A549 (cell line): ENCODE measurements at regions not wholly inside any gene's neighbourhood (a gene's known extent, or its start where the extent isn't known, plus 50 kb on each side); places are given as distances from the start of the nearest gene placed in this dataset.

Experiments used
- ATAC-seq, 2 experiments: fragments of 200-7000 bp in 1 of 2; fragments of >200 bp in 1 of 2; cut with Nextera tagmentation in 1 of 2; cut with Tn5 transposase in 1 of 2; 3 replicates each; pipeline versions ENCODE4 v1.8.0 to v1.9.1; 2018 to 2020; ENCODE audit warnings: mild to moderate bottlenecking in 1 of 2, moderate library complexity in 1 of 2
- CTCF ChIA-PET: fragments of 300-600 bp; sonication (Branson Sonifier 250); formaldehyde crosslinking; extraction: SDS; loops from one replicate; lab custom pipeline; 2021; ENCODE audit warnings: antibody characterized with exemption, inconsistent platforms; lab: Yijun Ruan, JAX
- POLR2A ChIA-PET: fragments of 350-600 bp; formaldehyde crosslinking; extraction: SDS; loops from one replicate; lab custom pipeline; 2021; ENCODE audit warnings: antibody characterized with exemption, inconsistent platforms; lab: Yijun Ruan, JAX
- DNase-seq, 2 experiments: peaks; one replicate each; pipeline versions ENCODE4 v3.0.0 to v3.0.0-alpha.2; 2011 to 2016; ENCODE audit warnings: low read depth in 1 of 2, low spot score in 1 of 2
- FAIRE-seq: peaks from 2 replicates; lab custom pipeline; 2011; peaks lifted over from hg19 to GRCh38; lab: Jason Lieb, UNC
- H3K27ac ChIP-seq, 2 experiments: fragments of >200 bp; sonication (Bioruptor Twin); formaldehyde crosslinking; 3 replicates each; pipeline ENCODE4 v1.5.1; 2016 to 2017
- H3K4me1 ChIP-seq: fragments of >200 bp; sonication (Bioruptor Twin); formaldehyde crosslinking; 3 replicates; pipeline ENCODE4 v1.6.1; 2016
- H3K4me2 ChIP-seq: fragments of >200 bp; sonication (Bioruptor Twin); formaldehyde crosslinking; 3 replicates; pipeline ENCODE4 v1.6.1; 2016
- H3K4me3 ChIP-seq: fragments of >200 bp; sonication (Bioruptor Twin); formaldehyde crosslinking; 3 replicates; pipeline ENCODE4 v1.5.1; 2016
- H3K9me3 ChIP-seq: fragments of >200 bp; sonication (Bioruptor Twin); formaldehyde crosslinking; 3 replicates; pipeline ENCODE4 v1.6.1; 2016
- BHLHE40 ChIP-seq: IDR thresholded peaks from 2 replicates; pipeline ENCODE4 v1.6.1; 2012; ENCODE audit warnings: low read depth, low read length, inconsistent platforms
- CBX8 ChIP-seq: fragments of 200-600 bp; sonication (generic); IDR thresholded peaks from 2 replicates; pipeline ENCODE4 v1.6.1; 2016
- CEBPB ChIP-seq, 2 experiments: fragments of >200 bp in 1 of 2; sonication (Bioruptor Twin) in 1 of 2; formaldehyde crosslinking in 1 of 2; IDR thresholded peaks; 2 replicates each; pipeline ENCODE4 v1.6.1; 2012 to 2016
- CTCF ChIP-seq: fragments of >200 bp; sonication (Bioruptor Twin); formaldehyde crosslinking; IDR thresholded peaks from 3 replicates; pipeline ENCODE4 v1.5.1; 2016
- EP300 ChIP-seq, 2 experiments: fragments of >200 bp; sonication (Bioruptor Twin); formaldehyde crosslinking; IDR thresholded peaks; 2 replicates in 1 of 2; 3 replicates in 1 of 2; pipeline ENCODE4 v1.6.1; 2016 to 2017
- ESRRA ChIP-seq: fragments of 150-350 bp; IDR thresholded peaks from 2 replicates; pipeline ENCODE4 v1.6.1; 2014; ENCODE audit warnings: mild to moderate bottlenecking, low read length, borderline replicate concordance
- FOXS1 ChIP-seq: fragments of 250-450 bp; sonication (Bioruptor Pico); IDR thresholded peaks from 2 replicates; pipeline ENCODE4 v1.5.0; 2020; ENCODE audit warnings: mild to moderate bottlenecking, moderate library complexity
- GATA3 ChIP-seq: IDR thresholded peaks from 2 replicates; pipeline ENCODE4 v1.6.1; 2012; ENCODE audit warnings: borderline replicate concordance
- HMGXB4 ChIP-seq: fragments of 250-450 bp; sonication (Bioruptor Pico); IDR thresholded peaks from 2 replicates; pipeline ENCODE4 v1.5.0; 2021; ENCODE audit warnings: mild to moderate bottlenecking, moderate library complexity, borderline replicate concordance
- HOXA7 ChIP-seq: fragments of 250-450 bp; sonication (Bioruptor Pico); IDR thresholded peaks from 2 replicates; pipeline ENCODE4 v1.5.0; 2020; ENCODE audit warnings: mild to moderate bottlenecking, moderate library complexity
- HOXB13 ChIP-seq: fragments of 250-450 bp; sonication (Bioruptor Pico); IDR thresholded peaks from 2 replicates; pipeline ENCODE4 v1.5.0; 2020; ENCODE audit warnings: low read depth, mild to moderate bottlenecking, moderate library complexity
- KDM5A ChIP-seq: fragments of 200-600 bp; sonication (generic); IDR thresholded peaks from 2 replicates; pipeline ENCODE4 v1.6.1; 2016; ENCODE audit warnings: antibody characterized with exemption, mild to moderate bottlenecking
- MAFK ChIP-seq: fragments of 450-650 bp; IDR thresholded peaks from 2 replicates; pipeline ENCODE4 v1.6.1; 2014; ENCODE audit not compliant: partially characterized antibody
- MAZ ChIP-seq: fragments of 150-350 bp; IDR thresholded peaks from 2 replicates; pipeline ENCODE4 v1.6.1; 2014; ENCODE audit warnings: antibody characterized with exemption, low read depth, low read length, borderline replicate concordance
- MYC ChIP-seq: IDR thresholded peaks from 2 replicates; pipeline ENCODE4 v1.6.1; 2012; ENCODE audit warnings: mild to moderate bottlenecking, inconsistent platforms, low read length, improper control_type of control experiment, borderline replicate concordance
- NPAS2 ChIP-seq: fragments of 250-450 bp; sonication (Bioruptor Pico); IDR thresholded peaks from 2 replicates; pipeline ENCODE4 v1.8.0; 2022; ENCODE audit warnings: mild to moderate bottlenecking, moderate library complexity, borderline replicate concordance
- RAD21 ChIP-seq, 2 experiments: fragments of >200 bp in 1 of 2; sonication (Bioruptor Twin) in 1 of 2; formaldehyde crosslinking in 1 of 2; IDR thresholded peaks in 1 of 2; conservative IDR thresholded peaks in 1 of 2; 2 replicates in 1 of 2; 3 replicates in 1 of 2; pipeline ENCODE4 v1.6.1; 2012 to 2018; ENCODE audit warnings: inconsistent platforms in 1 of 2
- RARB ChIP-seq: fragments of 250-450 bp; sonication (Bioruptor Pico); IDR thresholded peaks from 2 replicates; pipeline ENCODE4 v1.8.0; 2021; ENCODE audit warnings: mild to moderate bottlenecking, moderate library complexity
- REST ChIP-seq: fragments of 200-600 bp; sonication (generic); IDR thresholded peaks from 2 replicates; pipeline ENCODE4 v1.6.1; 2016; ENCODE audit warnings: antibody characterized with exemption, mild to moderate bottlenecking, moderate library complexity
- RNF2 ChIP-seq: fragments of 200-600 bp; sonication (generic); IDR thresholded peaks from 2 replicates; pipeline ENCODE4 v1.6.1; 2016; ENCODE audit warnings: low read depth, mild to moderate bottlenecking, antibody characterized with exemption, moderate library complexity, borderline replicate concordance
- SREBF2 ChIP-seq: fragments of 450-650 bp; IDR thresholded peaks from 2 replicates; pipeline ENCODE4 v1.6.1; 2014; ENCODE audit warnings: mild to moderate bottlenecking, moderate library complexity
- USF2 ChIP-seq: fragments of 450-650 bp; IDR thresholded peaks from 2 replicates; pipeline ENCODE4 v1.6.1; 2014; ENCODE audit warnings: antibody characterized with exemption
- WGBS: methylation state at CpG from one replicate; pipeline ENCODE4 v1.1.6; 2017; ENCODE audit errors: missing lambda C conversion rate; 5-methylcytosine and 5-hydroxymethylcytosine counted together

GRCh38 chr11:115077740-115078139 is 399.4 kb downstream of the NXPE2 start:
- FAIRE-seq: no peak
- no peaks in the 10 kb centered on the region for H3K4me1 ChIP-seq
- ChIA-PET CTCF (no interaction called here), POLR2A (no interaction called here)
- no peak overlapping the region for H3K4me3 ChIP-seq
- no peak for ATAC-seq
- no peak for DNase-seq
- 5% methylated on average over 2 of the region's 2 CpGs for WGBS
- TF ChIP-seq HOXB13 (CRISPR knock-in tag) (no peak), RNF2 (no peak), USF2 (no peak)
- H3K4me2 ChIP-seq: no peak overlapping the region
- no peaks in the 10 kb centered on the region for H3K9me3 ChIP-seq
- H3K27ac ChIP-seq: no peak overlapping the region

- ATAC-seq: no peak
- no peak for FAIRE-seq
- Histone ChIP-seq H3K4me2 (no peak overlapping the region), H3K9me3 (no peaks in the 10 kb centered on the region), H3K27ac (no peak overlapping the region), H3K4me1 (no peaks in the 10 kb centered on the region), H3K4me3 (no peak overlapping the region)
- no peak for TF ChIP-seq ESRRA
- TF ChIP-seq SREBF2: no peak
- no peak for TF ChIP-seq CBX8
- no peak for TF ChIP-seq GATA3
- TF ChIP-seq BHLHE40: no peak
- TF ChIP-seq RARB (CRISPR knock-in tag): no peak
- no peak for TF ChIP-seq USF2
- TF ChIP-seq CEBPB (IDR thresholded peaks at IDR 0.05): no peak
- TF ChIP-seq HOXA7: no peak
- no peak for TF ChIP-seq CTCF
- TF ChIP-seq MYC: no peak
- TF ChIP-seq RAD21 (conservative IDR thresholded peaks at IDR 0.05 in 1 of 2, IDR thresholded peaks at IDR 0.05 in 1 of 2): no peak
- TF ChIP-seq KDM5A: no peak
- TF ChIP-seq FOXS1 (CRISPR knock-in tag): no peak
- no peak for TF ChIP-seq EP300 (IDR thresholded peaks at IDR 0.05)
- no peak for TF ChIP-seq REST
- TF ChIP-seq NPAS2 (CRISPR knock-in tag): no peak
- no peak for TF ChIP-seq MAZ
- no peak for TF ChIP-seq HMGXB4 (CRISPR knock-in tag)
- TF ChIP-seq MAFK: no peak
- WGBS: 16% methylated on average over 15 of the region's 15 CpGs
- ChIA-PET CTCF (no interaction called here), POLR2A (no interaction called here)
- no peak for DNase-seq
These were observed 400.4 kb downstream of the NXPE2 start for GRCh38 chr11:115078461-115079438.
